ENCODE measurements at regions not wholly inside any gene's neighbourhood (a gene's known extent, or its start where the extent isn't known, plus 50 kb on each side); places are given as distances from the start of the nearest gene placed in this dataset.
"Not testable (repeated sequence)": the region's sequence is repeated elsewhere in the genome, so short reads cannot be mapped to it uniquely, and the experiment has no call there.

DNA sequence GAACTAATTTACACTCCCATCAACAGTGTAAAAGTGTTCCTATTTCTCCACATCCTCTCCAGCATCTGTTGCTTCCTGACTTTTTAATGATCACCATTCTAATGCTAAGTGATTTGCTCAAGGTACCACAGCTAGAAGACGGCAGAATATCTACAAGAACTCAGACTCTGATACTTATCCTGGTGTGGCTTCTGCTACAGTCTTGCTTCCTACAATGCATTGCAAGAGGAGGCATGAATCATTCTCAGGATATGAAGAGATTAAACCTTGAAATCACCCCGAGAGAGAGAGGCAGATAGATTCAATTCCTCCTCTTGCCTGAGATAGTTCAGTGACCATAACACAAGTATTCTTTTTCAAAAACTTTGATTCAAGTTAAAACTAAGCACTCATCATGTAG is 306.4 kb downstream of the TBC1D4 start:
- FAIRE-seq = no peak

- not testable (repeated sequence) for FAIRE-seq
Observed at GRCh38 chr13:75175097-75175496, 306.9 kb downstream of the TBC1D4 start.

GRCh38 chr13:75174481-75174880 is 307.5 kb downstream of the TBC1D4 start:
- no peak for FAIRE-seq

DNA sequence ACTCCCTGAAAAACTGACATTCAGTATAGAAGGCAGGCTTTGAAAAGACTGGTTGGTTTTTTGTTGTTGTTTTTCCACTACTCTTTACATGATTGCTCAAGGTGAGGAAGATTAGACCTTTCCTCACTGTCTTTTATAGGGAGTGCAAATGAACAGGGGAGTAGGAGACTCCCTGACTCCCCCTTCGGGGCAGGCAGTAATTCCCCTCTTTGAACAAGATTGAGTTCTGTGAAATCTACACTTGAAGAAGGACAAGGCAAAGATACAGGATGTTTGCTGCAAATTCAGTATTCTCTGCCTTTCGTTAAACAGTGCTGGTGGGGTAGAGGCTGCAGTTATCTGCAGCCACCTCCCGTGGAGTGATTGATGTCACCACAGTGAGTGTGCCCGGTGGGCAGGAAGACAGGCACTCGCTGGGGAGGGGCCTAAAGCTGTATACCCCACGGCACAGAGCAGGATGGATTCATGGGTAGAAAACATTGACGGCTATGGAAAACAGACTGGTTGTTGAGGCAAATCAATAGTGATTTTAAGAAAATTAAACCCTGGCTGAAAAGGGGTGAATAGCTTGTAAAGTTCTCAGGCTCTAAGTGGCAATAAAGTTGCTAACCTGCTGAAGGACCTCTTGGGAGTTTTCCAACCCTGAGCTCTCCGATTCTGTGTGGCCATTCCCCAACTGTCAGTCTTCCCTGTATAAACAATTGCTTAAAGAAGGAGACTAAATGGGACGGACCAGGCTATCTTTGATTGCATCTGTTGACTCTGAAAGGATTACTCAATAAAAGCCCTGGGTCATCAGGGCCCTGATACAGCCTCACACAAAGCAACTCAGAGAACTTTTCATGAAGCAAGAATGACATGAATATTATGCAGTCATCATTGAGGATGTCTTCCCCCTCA is 308.3 kb downstream of the TBC1D4 start:
- FAIRE-seq = no peak

DNA sequence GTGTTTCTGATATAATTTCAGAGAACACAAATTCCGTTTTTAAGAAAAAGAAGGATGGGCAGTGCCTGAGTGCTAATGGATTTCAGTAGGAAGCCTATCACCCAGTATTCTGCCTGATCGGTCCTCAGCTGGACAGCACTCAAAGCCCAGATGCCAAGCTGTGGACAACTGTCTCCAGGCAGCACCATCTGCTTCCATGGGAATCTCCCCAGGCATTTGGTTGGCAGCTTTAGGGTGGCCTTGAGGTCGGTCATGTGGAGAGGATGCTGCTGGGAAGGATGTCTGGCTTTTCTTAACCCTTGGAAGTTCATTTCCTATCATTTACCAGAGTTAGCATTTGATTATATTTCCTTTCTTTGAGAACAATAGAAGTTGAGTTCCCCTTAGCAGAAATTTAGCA is 311.7 kb downstream of the TBC1D4 start:
- no peak for FAIRE-seq

DNA sequence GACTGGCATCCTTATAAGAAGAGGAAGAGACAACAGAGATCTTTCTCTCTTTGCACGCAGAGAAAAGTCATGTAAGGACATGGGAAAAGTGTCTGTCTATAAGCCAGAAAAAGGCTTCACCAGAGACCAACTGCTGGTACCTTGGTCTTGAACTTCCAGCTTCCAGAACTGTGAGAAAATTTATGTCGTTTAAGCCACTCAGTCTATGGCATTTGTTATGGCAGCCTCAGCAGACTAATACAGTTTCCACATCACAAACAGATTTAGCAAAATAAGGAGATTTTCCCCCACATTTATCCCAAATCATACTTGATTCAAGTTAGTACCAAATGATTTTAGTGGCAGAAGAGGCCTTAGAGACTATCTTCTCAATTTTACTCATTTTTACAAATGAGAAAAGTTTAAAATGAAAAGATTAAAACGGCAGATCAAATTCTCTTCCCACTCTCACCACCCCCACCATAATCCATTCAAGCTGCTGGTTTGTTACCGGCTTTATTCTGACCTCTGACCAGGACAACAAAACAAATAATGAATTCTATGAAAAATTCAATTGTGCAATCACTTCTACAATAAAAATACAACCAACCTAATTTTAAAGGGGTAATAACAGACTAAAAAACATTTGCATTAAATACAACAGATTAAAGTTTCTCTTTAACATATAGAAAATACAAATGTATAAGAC is 316.3 kb downstream of the TBC1D4 start:
- FAIRE-seq = no peak

GRCh38 chr13:75161804-75162203 is 320.2 kb downstream of the TBC1D4 start:
- no peak for FAIRE-seq

- FAIRE-seq = no peak
Observed at GRCh38 chr13:75160984-75161383, 321.0 kb downstream of the TBC1D4 start.

DNA sequence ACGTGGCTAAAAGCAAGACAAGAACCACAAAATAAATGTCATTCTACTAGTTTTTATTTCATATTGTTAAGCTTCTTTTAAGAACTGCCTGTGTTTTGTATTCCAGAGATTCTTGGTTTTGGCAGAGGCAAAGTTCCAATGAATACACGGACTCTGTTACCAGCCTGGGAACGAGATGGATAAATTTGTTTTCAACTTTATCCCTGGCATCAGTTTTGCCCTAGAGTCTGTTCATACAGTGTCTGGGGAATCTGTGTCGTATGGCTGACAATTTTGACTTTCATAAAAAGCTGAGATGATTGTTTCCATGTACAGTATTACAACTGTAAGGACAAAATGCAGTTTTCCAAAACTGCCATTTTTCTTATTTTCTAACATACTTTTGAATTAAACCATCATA is 327.6 kb downstream of the TBC1D4 start:
- FAIRE-seq = no peak

- FAIRE-seq = no peak
Observed at GRCh38 chr13:75153834-75154233, 328.1 kb downstream of the TBC1D4 start.

DNA sequence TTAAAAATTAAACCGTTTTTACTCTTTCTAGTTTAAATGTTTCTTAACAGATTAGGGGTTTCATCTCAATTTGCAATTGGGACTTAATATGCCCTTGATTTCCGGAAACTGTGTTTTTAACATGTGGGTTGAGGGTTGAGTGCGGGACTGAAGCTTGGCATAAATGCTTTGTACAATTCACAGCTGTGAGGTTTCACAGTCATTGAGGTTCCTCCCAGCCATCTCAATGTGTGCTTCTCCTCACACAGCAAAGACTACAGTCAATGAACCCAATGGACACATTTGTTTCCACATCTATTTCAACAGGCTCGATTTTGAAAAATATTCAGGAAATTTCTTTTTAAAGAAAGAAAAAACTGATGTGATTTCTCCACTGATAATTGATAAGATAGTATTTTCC is 328.6 kb downstream of the TBC1D4 start:
- FAIRE-seq = no peak

DNA sequence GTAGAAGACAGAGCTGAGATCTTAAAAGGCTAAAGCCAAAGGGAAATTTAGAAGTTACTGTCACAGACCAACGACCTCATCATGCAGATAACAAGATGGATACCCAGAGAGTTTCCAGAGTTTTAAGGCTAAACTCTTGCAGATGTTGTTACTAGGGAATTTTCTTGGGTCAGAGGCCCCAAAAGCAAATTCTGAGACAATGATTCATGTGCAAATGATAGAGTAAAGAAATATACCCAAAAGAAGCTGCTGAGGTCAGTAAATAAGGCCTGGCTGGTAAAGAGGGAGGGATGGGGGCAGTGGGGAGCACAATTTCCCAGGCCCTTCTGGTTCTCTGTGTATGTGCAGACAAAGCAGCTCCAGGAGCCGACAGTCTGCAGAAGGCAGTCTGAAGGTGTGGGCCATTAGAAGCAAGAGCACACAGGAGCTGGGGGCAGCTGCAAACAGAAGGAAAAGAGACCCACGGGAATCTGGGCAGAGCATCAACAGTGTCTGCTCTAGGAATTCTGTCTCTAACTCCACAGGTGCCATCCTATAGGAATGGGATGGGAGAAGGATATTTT is 330.8 kb downstream of the TBC1D4 start:
- no peak for FAIRE-seq

GRCh38 chr13:75149776-75150175 is 332.2 kb downstream of the TBC1D4 start:
- no peak for FAIRE-seq

GRCh38 chr13:75147946-75148345 is 334.0 kb downstream of the TBC1D4 start:
- FAIRE-seq = no peak

DNA sequence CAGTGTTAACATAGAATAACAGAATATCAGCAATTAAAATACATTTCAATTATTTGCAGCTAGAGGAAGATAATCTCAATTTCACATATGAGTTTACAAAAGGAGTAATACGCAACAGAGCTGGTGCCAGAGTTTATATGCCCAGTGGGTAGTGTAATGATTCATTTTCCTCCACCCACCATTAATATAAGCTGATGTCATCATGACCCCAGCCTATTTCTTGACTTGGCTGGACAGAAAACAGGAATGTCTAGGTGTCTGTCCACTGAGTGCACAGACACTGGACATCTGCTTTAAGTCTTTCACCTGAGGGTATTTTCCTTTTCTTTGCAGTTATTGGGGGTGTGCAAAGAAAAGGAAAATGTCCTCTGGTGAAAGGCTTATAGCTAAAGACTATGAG is 335.5 kb downstream of the TBC1D4 start:
- no peak for FAIRE-seq

GRCh38 chr13:75145927-75146326 is 336.0 kb downstream of the TBC1D4 start:
- no peak for FAIRE-seq

GRCh38 chr13:75139291-75139690 is 342.7 kb downstream of the TBC1D4 start:
- FAIRE-seq = no peak

DNA sequence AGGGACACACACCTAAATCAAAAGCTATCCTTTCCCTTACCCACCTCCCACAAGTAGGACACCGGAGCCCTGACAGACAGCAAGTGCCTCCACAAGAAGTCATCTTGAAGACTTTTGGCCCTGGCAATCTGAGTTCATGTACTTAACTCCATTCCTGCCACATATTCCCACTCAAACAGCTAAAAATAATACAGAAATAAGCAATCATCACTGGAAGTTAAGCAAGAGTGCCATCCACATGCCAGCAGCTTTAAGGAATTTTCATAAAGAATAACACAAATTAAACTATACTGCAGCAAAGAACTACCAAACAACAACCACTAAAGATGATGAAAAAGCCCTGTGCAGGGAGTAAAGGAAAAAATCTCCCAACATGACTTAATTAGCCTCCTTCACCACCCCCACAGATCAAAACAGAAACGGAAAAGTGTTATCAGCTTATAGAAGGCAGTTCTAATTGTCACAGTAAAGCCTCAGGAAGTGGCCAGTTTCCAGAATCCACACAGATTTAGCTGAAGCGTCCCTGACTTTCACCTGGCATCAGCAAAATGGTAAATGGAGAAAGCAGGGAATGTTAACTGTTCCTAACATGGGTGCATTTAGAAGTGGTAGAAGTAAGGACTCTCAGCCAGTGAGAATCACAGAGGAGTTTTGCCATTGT is 343.9 kb downstream of the TBC1D4 start:
- no peak for FAIRE-seq

GRCh38 chr13:75136151-75136550 is 345.8 kb downstream of the TBC1D4 start:
- FAIRE-seq = no peak

DNA sequence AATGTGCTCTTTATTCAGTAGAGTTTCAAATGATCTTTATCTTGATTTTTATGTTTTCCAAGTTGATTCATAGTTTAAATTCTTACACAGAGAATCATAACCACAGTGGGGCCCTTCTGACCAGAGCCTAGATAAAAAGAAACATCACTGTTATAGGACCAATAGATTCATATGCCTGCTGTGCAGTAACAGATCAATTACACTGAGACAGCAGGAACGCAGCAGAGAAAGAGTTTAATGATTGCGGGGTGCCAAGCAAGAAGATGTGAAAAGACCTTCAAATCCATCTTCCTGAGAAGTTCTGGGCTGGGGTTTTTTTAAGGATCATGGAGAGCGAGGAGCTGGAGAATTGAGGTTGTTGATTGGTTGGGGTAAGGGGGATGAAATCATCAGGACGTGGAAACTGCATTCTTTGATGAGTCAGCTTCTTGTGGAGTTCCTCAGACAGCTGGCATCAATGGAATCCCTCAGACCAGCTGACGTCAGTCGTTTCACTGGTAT is 346.6 kb downstream of the TBC1D4 start:
- no peak for FAIRE-seq

DNA sequence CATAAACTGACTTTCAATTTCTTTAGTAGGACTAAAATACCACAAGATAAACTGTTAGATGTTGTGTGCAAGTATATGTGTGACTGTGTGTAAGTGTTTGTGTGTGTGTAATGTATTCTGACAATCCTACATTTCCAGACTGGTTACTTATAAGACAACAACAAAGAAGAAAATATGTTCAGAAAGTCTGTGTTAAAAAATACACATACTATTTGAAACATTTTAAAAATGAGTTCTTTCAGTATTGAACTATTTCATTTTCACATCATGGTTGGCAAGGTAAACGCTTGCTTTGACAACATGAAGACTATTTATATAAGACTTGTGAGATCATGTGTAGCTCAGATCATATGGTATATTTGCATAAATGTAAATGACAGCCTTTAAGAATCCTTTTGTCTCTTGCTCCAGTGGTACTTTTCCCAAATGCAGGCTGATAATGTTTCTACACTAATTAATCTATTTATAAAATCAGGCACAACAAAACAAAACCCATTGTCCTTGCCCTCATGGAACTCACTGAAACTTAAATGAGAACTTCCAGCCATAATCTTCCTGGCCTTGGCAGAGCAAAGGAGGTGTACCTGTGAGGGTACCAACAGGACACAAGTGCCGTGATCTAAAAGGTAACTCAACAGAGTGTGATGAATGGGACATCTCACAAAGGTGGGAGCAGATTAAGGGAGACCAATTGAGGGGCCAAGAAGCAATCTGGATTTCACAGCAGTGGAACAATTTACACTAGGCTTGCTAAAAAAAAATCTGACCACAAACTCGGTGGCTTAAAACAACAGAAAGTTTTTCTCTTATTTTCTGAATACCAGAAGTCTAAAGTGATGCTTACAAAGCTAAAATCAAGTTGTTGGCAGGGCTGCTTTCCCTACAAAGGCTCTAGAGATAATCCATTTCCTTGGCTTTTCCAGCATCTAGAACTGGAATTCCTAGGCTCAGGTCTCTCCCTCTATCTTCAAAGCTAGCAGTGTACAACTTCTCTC is 349.0 kb downstream of the TBC1D4 start:
- no peak for FAIRE-seq

- no peak for FAIRE-seq
Observed at GRCh38 chr13:75129331-75129730, 352.6 kb downstream of the TBC1D4 start.

All from colon (tissue), 2 donors.